HG03196 (cell line): ENCODE measurements at regions not wholly inside any gene's neighbourhood (a gene's known extent, or its start where the extent isn't known, plus 50 kb on each side); places are given as distances from the start of the nearest gene placed in this dataset.
A peak's percentile ranks its signal among the peaks of the same experiment; 100 is the strongest.

Experiments
- ATAC-seq: cut with Tn5 transposase; IDR thresholded peaks from one replicate; pipeline ENCODE4 v1.9.1; 2021; ENCODE audit not compliant: unreplicated experiment

DNA sequence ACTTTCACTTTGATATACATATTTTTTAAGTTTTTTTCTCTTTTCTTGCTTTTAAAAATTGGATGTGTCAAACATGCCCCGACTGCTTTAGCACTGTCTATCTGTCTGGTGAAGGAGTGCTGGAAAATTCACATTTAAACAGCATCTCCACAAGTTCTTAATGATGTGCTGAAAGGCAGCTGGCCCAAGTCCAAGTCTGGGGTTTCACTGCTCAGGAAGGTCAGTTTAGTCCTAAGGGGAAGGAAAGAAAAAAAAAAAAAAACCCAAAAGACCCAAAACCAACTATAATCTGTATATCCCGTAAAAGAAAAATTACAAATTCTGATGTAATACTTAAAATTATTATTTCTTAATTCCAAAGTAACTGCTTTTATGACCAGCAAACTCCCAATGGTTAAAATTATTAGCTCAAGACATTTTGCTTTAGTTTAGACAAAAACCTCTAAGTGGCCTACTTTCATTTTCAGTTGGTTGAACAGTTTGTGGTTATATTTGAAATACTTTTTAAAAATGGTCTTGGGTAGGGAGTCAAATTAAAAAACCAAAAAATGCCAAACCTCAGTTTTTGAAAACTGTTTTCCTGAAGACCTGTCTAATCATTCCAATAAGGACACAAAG, 79.5 kb upstream of the PREP start:
- no peak for ATAC-seq

DNA sequence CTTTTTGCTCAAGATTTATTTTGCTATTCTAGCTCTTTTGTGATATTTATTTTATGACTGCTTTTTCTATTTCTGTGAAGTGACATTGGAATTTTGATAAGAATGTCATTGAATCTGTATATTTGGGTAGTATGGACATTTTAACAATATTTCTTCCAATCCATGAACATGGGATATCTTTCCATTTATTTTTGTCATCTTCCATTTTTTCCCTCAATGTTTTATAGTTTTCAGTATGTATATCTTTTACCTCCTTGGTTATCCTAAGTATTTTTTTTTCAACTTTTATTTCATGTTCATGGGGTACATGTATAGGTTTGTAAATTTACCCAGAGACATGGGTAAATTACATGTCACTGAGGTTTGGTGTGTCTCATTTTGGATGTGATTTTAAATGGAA, 74.1 kb upstream of the PREP start:
- ATAC-seq, result no peak

DNA sequence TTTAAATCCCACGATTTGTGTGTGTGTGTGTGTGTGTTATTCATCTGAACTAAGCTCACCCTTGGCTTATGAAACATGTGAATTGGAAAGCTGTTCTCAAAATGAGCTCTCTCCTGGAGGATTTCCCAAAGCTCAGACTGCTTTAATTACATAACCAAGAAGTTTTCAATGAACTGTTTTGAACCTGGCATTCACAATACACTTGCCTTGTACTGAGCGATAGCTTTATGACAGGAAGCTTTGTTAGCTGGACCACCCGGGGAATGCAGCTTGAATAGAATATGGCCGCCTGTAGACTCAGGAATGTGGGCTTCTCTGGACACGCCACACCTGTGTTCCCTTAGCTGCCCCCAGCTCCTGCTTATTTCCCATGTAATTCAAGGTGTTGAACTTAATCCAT, 71.4 kb upstream of the PREP start:
- no peak for ATAC-seq

DNA sequence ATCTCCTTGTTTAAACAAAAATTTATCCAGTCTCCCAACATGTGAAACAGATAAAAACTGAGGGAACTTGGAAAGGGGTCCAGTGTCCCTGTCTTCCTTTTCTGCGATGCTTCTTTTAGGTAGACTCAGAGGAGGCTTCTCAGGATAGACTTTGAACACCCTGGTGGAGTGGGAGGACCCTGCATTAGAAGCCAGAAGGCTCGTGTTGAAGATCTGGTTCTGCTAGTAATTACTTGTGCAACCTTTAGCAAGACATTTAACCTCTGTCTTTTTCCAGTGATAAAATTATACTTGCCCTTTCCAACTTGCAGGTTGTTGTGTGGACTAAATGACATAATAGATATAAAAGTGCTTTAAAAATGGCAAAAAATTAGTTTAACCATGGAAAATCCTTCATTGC, 67.1 kb upstream of the PREP start:
- no peak for ATAC-seq

DNA sequence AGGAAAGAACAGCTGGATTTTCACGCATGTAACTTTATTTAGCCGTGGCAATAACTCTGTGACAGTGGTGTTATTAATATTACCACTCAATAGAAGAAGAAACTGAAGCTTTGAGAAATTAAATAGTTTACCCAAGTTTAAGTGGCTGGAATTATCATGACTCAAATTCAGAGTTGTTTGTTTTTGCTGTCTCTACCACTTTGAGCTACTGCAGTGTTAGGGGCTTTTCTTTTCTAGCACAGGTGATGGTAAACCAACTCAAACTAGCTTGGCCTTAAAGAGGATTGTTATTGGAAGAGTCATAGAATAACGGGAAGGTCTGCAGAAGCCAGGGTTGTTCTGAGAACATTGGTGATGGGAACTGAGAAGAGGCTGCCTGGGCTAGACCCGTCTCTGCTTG, 66.0 kb upstream of the PREP start:
- no peak for ATAC-seq

DNA sequence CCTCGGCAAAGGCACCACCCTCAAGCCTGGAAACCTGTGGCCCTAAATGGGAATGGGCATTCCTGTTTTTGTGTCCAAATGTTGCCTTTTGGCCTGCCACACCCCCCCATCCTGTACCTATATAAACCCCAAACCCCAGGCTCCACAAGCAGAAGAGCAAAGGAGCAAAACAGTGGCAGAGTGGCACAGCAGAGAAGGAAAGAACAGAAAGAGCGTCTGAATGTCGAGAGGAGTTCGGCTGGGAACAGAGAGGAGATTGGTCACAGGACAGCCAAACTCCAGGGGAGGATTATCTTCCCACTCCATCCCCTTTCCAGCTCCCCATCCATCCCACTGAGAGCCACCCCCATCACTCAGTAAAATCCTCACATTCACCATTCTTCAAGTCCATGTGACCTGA, 58.0 kb upstream of the PREP start:
- no peak for ATAC-seq

DNA sequence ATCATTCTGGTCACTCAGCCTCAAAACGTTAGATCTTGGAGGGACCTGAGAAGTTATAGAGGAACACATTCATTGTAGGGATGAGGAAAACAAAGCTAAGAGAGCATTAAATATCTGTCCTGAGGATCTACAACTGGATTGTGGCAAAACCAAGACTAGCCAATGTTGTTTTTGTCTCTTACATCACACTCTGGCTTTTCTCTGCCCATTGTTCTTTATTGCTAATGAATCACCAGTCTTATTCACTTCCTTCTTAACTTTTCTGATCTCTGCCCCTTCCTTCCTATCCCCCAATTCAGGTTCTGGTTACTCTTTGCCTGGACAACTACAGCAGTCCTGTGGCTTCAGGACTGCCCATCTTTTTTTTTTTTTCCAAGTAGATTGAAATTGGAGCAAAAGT, 57.0 kb upstream of the PREP start:
- ATAC-seq, result no peak

DNA sequence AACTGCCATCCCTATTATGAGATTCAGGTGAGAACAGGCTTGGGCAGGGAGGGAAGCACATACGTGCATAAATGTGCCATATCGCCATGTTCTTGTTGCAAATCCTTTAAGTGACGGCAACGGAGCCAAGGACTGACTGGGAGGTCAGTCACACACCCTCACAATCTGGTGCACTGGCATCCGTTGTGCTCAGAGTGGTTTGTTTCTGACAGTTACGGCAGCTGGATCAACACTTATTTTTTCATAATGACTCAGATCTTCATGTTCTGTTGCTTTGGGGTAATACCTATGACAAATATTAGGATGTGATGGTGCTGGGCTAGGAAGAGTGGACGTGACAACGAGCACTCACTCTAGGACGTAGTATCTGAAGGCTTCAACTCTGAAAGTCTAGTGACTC, 56.2 kb upstream of the PREP start:
- ATAC-seq, result peak; percentile 94

DNA sequence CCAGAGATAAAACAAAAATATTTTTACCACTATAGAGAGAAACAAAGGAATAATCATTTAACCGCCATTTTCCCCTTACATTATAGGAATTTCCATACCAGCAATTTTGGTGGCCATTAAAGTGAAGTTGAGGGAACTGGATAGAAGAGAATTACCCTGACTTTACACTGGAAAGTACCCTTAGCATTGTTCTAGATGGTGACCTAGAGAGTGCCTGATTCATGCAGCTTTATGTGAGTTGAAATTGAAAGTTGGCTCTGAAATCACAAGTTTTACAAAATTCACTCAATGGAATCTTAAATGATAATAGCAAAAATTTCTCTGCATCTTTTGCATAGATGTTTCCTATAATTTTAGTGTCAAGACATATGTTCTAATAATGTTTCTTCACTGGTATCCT, 55.7 kb upstream of the PREP start:
- ATAC-seq, result peak; percentile 46

DNA sequence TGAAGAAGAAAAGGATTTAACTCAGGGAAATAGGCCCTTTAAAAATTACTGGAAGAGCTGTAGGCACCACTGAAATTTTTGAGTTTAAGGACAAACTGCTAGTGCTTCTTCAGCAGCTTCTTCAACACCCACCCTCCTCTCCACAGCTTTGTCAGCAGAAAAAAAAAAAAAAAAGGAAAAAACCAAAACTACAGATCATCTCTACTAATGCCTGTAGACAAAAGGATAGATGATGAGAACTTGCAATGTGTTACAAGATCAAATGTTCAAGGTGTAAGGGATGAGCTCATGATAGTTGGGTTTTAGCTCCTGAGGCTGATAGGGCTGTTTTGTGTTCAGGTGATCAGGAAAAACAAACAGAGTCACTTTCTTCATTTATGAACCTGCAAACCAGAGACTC, 55.2 kb upstream of the PREP start:
- ATAC-seq, result no peak

DNA sequence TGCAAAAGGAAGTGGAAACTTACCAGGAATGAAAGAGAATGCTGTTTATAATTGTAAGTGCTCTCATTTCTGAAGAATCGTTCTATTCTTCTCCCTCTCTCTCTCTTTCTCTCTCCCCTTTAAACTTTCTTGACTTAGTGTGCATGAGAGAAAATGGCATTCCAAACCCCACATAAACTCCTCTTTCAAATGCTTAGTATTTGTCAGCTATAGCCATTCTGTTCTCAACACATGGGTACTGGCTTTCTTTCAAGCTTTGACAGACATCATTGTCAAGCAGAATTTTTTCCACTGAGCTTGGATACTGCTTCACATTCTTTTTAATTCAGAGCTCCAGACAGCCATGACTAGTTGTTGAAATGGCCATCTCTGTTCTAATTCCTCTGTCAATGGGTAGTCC, 51.1 kb upstream of the PREP start:
- ATAC-seq, result no peak

DNA sequence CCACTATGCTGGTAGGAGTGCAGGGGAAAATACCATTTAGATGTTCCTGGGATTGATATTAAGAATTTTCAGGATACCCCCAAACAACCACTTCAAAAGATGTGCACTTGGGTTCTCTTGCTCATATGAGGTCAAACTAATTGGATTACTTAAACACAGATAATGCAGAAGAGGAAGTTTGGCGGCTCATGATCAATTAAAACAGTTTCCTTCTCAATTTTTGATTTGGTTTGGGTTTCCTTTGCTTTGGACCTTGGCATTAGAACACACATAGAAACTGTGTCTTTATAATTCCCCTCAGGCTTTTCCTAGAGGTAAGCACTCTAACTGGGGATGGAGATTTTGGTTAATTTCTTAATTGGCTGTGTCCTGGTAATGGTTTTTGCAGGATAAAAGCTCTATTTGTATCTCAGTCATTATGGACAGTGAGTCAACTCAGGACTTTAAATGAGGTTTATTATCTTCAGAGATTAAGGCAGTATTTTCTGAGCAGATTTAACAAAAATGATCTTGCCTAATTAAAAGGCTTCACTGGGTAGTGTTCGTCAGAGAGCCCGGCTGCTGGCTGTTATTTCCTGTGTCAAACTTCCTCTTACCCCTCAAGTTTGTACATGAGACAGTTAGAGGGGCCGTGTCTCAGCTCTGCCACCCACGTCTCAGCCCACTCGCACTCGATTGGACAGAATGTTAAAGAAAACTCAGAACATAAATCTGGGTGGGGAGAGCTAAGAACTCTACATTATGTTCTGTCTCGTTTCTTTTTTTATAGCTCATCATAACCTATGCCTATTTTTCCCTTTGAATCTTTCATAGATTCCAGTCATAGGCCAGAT, 50.3 kb upstream of the PREP start:
- no peak for ATAC-seq
